22Rv1 (cell line): ENCODE measurements at regions not wholly inside any gene's neighbourhood (a gene's known extent, or its start where the extent isn't known, plus 50 kb on each side); places are given as distances from the start of the nearest gene placed in this dataset.

ENCODE experiments used
- H3K27ac ChIP-seq: fragments of 450-650 bp; 2 replicates; pipeline ENCODE4 v1.5.1; 2017
- ZFX ChIP-seq: fragments of 450-650 bp; IDR thresholded peaks from 2 replicates; pipeline ENCODE4 v1.6.1; 2017; ENCODE audit warnings: antibody characterized with exemption, borderline replicate concordance
- TF ChIP-seq, protein P1 (sequence below): fragments of 450-650 bp; IDR thresholded peaks from 2 replicates; pipeline ENCODE4 v1.5.1; 2017; ENCODE audit warnings: mild to moderate bottlenecking

DNA sequence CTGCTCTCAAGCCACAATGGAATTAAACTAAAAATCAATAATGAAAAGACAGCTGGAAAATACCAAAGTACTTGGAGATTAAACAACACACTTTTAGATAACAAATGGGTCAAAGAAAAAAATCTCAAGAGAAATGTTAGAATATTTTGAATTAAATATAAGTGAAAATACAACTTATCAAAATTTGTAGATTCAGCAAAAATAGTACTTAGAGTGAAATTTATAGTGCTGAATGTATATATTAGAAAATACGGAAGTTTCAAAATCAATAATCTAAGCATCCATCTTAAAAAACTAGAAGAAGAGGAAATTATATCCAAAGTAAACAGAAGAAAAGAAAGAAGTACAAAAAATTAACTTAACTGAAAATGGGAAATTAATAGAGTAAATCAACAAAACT, 179.2 kb upstream of the CDH11 start:
- TF ChIP-seq, protein P1, sequence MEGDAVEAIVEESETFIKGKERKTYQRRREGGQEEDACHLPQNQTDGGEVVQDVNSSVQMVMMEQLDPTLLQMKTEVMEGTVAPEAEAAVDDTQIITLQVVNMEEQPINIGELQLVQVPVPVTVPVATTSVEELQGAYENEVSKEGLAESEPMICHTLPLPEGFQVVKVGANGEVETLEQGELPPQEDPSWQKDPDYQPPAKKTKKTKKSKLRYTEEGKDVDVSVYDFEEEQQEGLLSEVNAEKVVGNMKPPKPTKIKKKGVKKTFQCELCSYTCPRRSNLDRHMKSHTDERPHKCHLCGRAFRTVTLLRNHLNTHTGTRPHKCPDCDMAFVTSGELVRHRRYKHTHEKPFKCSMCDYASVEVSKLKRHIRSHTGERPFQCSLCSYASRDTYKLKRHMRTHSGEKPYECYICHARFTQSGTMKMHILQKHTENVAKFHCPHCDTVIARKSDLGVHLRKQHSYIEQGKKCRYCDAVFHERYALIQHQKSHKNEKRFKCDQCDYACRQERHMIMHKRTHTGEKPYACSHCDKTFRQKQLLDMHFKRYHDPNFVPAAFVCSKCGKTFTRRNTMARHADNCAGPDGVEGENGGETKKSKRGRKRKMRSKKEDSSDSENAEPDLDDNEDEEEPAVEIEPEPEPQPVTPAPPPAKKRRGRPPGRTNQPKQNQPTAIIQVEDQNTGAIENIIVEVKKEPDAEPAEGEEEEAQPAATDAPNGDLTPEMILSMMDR, result no peak
- no peak for TF ChIP-seq ZFX
- no peak overlapping the region for H3K27ac ChIP-seq

DNA sequence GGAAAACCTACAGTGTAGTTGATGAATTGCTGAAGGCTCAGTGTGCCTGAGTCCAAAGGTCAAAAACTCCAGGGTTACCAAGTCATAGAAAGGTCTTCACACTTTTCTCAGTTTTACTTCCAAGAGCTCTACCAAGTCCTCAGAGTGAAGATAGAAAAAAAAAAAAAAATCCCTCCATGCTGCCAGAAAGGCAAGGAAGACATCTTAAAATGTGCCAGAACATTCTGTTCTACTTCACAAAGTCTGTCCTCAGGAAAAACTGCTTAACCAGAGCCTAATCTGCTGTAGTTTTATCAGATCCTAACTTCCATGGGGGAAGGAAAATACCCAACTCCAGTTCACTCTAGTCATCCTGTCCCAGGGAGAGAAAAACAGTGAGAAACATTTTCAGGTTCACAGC, 175.6 kb upstream of the CDH11 start:
- no peak overlapping the region for H3K27ac ChIP-seq
- no peak for TF ChIP-seq ZFX
- TF ChIP-seq, protein P1, result no peak

DNA sequence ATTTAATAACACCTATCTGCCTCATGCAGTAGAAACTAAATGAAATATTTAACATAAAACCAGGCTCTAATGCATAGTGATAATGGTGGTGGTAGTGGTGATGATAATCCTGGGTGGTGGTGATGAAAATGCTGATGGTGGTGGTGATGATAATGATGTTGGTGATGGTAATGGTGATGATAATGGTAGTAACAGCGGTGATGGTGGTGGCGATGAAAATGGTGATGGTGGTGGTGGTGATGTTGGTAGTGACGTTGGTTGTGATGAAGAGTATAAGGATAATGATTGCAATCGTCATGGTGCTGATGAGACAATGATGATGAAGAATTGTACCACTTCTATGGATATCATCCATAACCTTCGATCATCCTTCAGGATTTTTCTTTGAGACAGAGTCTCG, 173.7 kb upstream of the CDH11 start:
- no peak for TF ChIP-seq ZFX
- TF ChIP-seq, protein P1, result no peak
- no peak overlapping the region for H3K27ac ChIP-seq

DNA sequence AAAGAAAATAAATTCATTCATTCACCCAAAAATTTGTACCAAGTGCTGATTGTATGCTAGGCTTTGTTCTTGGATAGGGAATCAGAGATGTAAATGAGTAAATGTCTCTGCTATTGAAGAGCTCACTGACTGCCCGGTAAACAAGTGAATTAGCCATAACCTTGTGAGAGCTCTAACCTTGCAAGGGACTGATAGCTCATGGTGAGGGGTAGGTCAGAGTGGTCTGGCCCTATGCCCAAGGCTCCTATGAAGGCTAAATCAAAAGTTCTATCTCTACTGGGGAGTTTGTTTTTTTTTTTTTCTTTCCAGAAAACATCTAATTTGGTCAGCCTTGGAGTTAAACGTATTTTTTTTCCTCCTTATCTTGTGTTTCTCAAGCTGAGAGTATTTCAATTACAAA, 172.8 kb upstream of the CDH11 start:
- no peak overlapping the region for H3K27ac ChIP-seq
- TF ChIP-seq, protein P1, result no peak
- TF ChIP-seq ZFX, result no peak

DNA sequence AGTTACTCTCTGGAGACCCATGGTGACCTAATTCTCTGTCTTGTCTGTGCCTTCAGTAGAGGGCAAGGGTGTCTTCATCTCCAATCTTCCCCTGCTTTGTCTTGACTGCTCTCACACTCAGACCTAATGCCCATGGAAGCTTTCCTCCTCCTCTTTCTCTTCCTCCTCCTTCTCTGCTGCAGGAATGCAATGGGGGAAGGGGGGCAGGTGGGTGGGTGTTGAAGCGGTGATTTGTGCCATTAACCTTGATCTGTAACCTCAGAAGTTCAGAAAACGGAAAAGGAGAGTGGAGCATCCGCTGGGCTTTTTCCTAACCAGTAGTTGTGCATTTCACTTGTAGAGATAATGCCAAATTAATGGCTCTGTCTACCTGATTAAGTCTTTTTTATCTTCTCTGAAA, 172.3 kb upstream of the CDH11 start:
- TF ChIP-seq, protein P1, result no peak
- TF ChIP-seq ZFX, result no peak
- no peak overlapping the region for H3K27ac ChIP-seq

DNA sequence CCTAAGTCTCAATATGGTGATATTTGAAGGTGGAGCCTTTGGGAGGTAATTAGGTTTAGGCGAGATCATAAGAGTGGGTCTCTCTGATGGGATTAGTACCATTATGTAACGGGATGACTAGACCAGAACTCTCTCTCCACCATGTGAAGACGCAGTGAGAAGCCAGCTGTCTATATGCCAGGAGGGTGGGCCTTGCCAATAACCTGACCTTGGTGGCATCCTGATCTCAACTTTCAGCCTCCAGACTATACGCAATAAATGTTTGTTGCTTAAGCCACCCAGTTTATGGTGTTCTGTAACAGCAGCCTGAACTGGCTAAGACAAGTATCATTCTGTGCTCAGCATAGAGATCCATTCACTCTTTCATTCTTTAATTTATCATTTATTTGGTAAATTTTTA, 167.2 kb upstream of the CDH11 start:
- H3K27ac ChIP-seq, result no peak overlapping the region
- TF ChIP-seq, protein P1, result no peak
- TF ChIP-seq ZFX, result no peak

DNA sequence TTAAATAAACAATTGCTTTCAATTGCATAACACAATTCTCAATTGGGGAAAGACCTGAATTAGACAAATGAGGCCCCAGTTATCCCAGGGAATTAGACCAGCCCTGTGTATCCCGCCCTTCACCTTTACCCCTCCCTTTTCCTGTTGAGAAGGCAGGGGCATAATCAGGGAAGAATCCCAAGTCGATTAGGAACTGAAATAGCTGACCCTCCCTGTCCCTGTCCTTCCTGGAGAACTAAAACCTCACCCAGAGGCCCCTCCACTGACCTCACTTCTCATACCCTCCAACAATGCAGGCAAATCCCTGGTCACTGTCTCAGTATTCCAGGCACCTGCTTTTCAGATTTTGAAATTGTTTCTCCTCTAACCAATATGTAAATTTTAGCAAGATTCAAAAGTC, 165.4 kb upstream of the CDH11 start:
- no peak overlapping the region for H3K27ac ChIP-seq
- no peak for TF ChIP-seq ZFX
- TF ChIP-seq, protein P1, result no peak
